Neuronal stem cell (in vitro differentiated cells): ENCODE measurements at regions not wholly inside any gene's neighbourhood (a gene's known extent, or its start where the extent isn't known, plus 50 kb on each side); places are given as distances from the start of the nearest gene placed in this dataset.

ENCODE experiments used
- DNase-seq: peaks from one replicate; pipeline ENCODE4 v3.0.0-alpha.2; 2013; ENCODE audit warnings: low spot score
- H2AFZ ChIP-seq: one replicate; pipeline ENCODE4 v1.6.1; 2013; ENCODE audit warnings: mild to moderate bottlenecking, low read length, inconsistent platforms
- H2AK5ac ChIP-seq: 2 replicates; pipeline ENCODE4 v1.6.1; 2013; ENCODE audit warnings: low read depth, mild to moderate bottlenecking, inconsistent platforms, low read length, moderate library complexity, mixed read lengths
- H2BK120ac ChIP-seq: 2 replicates; pipeline ENCODE4 v1.6.1; 2013; ENCODE audit warnings: low read depth, mild to moderate bottlenecking, inconsistent platforms, low read length, moderate library complexity, mixed read lengths
- H2BK12ac ChIP-seq: one replicate; pipeline ENCODE4 v1.6.1; 2013; ENCODE audit warnings: low read length, inconsistent platforms
- H2BK15ac ChIP-seq: 2 replicates; pipeline ENCODE4 v1.6.1; 2013; ENCODE audit warnings: mild to moderate bottlenecking, low read length, inconsistent platforms, mixed read lengths
- H2BK5ac ChIP-seq: one replicate; pipeline ENCODE4 v1.6.1; 2013; ENCODE audit warnings: inconsistent platforms, mild to moderate bottlenecking, low read length, moderate library complexity
- H3K14ac ChIP-seq: one replicate; pipeline ENCODE4 v1.6.1; 2013; ENCODE audit warnings: low read length, inconsistent platforms
- H3K18ac ChIP-seq: 2 replicates; pipeline ENCODE4 v1.6.1; 2013; ENCODE audit warnings: low read length, inconsistent platforms
- H3K23ac ChIP-seq: 2 replicates; pipeline ENCODE4 v1.6.1; 2013; ENCODE audit warnings: low read depth, mild to moderate bottlenecking, mixed read lengths, low read length, inconsistent platforms; ENCODE audit not compliant: poor library complexity
- H3K27ac ChIP-seq: replicated peaks from 3 replicates; pipeline ENCODE4 v1.5.1; 2013; ENCODE audit warnings: low read length, inconsistent platforms
- H3K27me3 ChIP-seq, 3 experiments: 2 replicates each; pipeline ENCODE4 v1.6.1; 2013; ENCODE audit warnings: low read length in 3 of 3, mild to moderate bottlenecking in 2 of 3, inconsistent platforms in 1 of 3, low read depth in 1 of 3, mixed read lengths in 1 of 3, moderate library complexity in 1 of 3; ENCODE audit not compliant: control insufficient read depth in 3 of 3, insufficient read depth in 3 of 3
- H3K36me3 ChIP-seq, 2 donors: replicated peaks in 1 of 2; 2 replicates each; pipeline ENCODE4 v1.6.1; 2013; ENCODE audit warnings: low read length in 2 of 2; ENCODE audit not compliant: control insufficient read depth in 2 of 2, insufficient read depth in 2 of 2
- H3K4ac ChIP-seq: 2 replicates; pipeline ENCODE4 v1.6.1; 2013; ENCODE audit warnings: inconsistent platforms, mild to moderate bottlenecking, low read length, moderate library complexity
- H3K4me1 ChIP-seq, 2 donors: 1 replicate in 1 of 2; 2 replicates in 1 of 2; pipeline ENCODE4 v1.6.1; 2013; ENCODE audit warnings: low read length in 2 of 2, low read depth in 1 of 2; ENCODE audit not compliant: control insufficient read depth in 2 of 2, insufficient read depth in 1 of 2
- H3K4me2 ChIP-seq: one replicate; pipeline ENCODE4 v1.6.1; 2013; ENCODE audit warnings: mild to moderate bottlenecking, low read length, inconsistent platforms; ENCODE audit not compliant: insufficient read depth, poor library complexity, severe bottlenecking
- H3K4me3 ChIP-seq, 2 donors: 2 replicates each; pipeline ENCODE4 v1.5.1; 2013; ENCODE audit warnings: low read length in 2 of 2, mild to moderate bottlenecking in 2 of 2, inconsistent platforms in 1 of 2, moderate library complexity in 1 of 2
- H3K79me1 ChIP-seq: one replicate; pipeline ENCODE4 v1.6.1; 2013; ENCODE audit warnings: low read depth, mild to moderate bottlenecking, inconsistent platforms, low read length, moderate library complexity
- H3K9ac ChIP-seq: one replicate; pipeline ENCODE4 v1.6.1; 2013; ENCODE audit warnings: mild to moderate bottlenecking, low read depth, low read length, inconsistent platforms; ENCODE audit not compliant: poor library complexity
- H3K9me3 ChIP-seq, 2 donors: replicated peaks in 1 of 2; 2 replicates each; pipeline versions ENCODE3 to v1.6.1; 2013; ENCODE audit warnings: low read length in 2 of 2, mild to moderate bottlenecking in 2 of 2, inconsistent platforms in 1 of 2, low read depth in 1 of 2, mixed read lengths in 1 of 2, moderate library complexity in 1 of 2; ENCODE audit not compliant: control insufficient read depth in 2 of 2, insufficient read depth in 1 of 2
- H4K8ac ChIP-seq: one replicate; pipeline ENCODE4 v1.6.1; 2013; ENCODE audit warnings: low read depth, mild to moderate bottlenecking, inconsistent platforms, low read length, moderate library complexity
- H4K91ac ChIP-seq: one replicate; pipeline ENCODE4 v1.6.1; 2013; ENCODE audit warnings: low read length, low read depth, mild to moderate bottlenecking, inconsistent platforms; ENCODE audit not compliant: poor library complexity
- WGBS, 2 donors: extraction: QIAGEN DNeasy Blood & Tissue Kit; methylation state at CpG; one replicate each; pipeline ENCODE4 v1.1.7; 2013; ENCODE audit warnings: missing lambda C conversion rate in 2 of 2, mixed read lengths in 1 of 2; ENCODE audit not compliant: insufficient read length in 2 of 2, insufficient replicate concordance in 1 of 2; ENCODE audit errors: extremely low coverage in 2 of 2; 5-methylcytosine and 5-hydroxymethylcytosine counted together

DNA sequence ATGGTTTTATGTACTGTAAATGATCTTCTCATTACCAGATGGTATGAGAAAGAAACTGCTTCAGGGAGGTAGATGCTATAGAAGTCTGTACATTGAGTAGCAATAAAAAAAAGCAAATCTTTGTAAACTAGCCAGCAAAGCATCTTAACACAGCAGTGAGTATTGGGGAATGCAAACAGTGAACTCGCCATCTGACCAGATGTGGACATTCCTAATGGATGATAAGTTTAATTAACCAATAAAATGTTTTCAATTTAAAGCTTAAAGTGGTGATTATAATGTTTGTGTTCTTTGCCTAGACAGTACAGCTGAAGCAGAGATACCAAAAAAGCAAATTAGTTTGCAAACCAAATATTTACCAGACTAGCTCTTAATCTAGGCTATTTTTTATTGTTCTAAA is 1144.2 kb downstream of the FAT4 start:
- WGBS, 2 donors: no CpG with 5 or more reads among the region's 1 CpG

DNA sequence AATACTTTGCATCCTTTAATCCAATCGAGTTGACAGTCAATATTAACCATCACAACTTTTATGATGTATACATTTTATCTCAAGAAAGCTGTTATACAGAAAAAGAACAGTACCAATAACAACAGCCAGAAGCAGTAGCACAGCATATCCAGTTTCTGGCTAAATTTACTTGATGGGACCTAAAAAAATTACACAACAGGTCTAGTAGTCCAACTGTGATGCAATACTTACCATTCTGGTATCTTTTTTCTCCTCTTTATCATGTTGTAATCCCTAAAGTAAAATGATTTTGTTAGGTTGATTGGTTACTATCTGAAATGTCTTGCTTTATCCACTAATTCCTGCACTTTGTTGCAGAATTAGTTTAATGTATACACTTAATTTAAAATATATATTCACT is 1150.6 kb downstream of the FAT4 start:
- H3K79me1 ChIP-seq: no peaks in the 10 kb centered on the region
- no peak overlapping the region for H2AFZ ChIP-seq
- H3K27ac ChIP-seq: no peak overlapping the region
- H2AK5ac ChIP-seq: no peak overlapping the region
- H2BK120ac ChIP-seq: no peak overlapping the region
- H2BK5ac ChIP-seq: no peak overlapping the region
- no peak overlapping the region for H3K18ac ChIP-seq
- H3K4me1 ChIP-seq: no peaks in the 10 kb centered on the region
- H4K8ac ChIP-seq: no peak overlapping the region
- WGBS, 2 donors: no CpG with 5 or more reads among the region's 1 CpG
- DNase-seq: no peak
- no peak overlapping the region for H3K4me2 ChIP-seq
- no peaks in the 10 kb centered on the region for H3K36me3 ChIP-seq
- no peak overlapping the region for H3K23ac ChIP-seq
- H2BK12ac ChIP-seq: no peak overlapping the region
- H3K9me3 ChIP-seq: no peaks in the 10 kb centered on the region
- no peak overlapping the region for H3K9ac ChIP-seq
- H3K4ac ChIP-seq: no peak overlapping the region
- no peak overlapping the region for H3K14ac ChIP-seq
- H4K91ac ChIP-seq: no peak overlapping the region
- H3K27me3 ChIP-seq: no peaks in the 10 kb centered on the region
- no peak overlapping the region for H3K4me3 ChIP-seq
- no peak overlapping the region for H2BK15ac ChIP-seq

More for the DNA sequence above, 1144.2 kb downstream of the FAT4 start:
- Histone ChIP-seq H2BK12ac (no peak overlapping the region), H4K8ac (no peak overlapping the region), H3K9me3 (no peaks in the 10 kb centered on the region), H3K36me3 (no peaks in the 10 kb centered on the region), H2AK5ac (no peak overlapping the region), H3K9ac (no peak overlapping the region), H2AFZ (no peak overlapping the region), H3K18ac (no peak overlapping the region), H3K4ac (no peak overlapping the region), H3K23ac (no peak overlapping the region), H3K4me2 (no peak overlapping the region), H3K27ac (no peak overlapping the region), H2BK120ac (no peak overlapping the region), H3K14ac (no peak overlapping the region), H3K79me1 (no peaks in the 10 kb centered on the region), H3K27me3 (no peaks in the 10 kb centered on the region), H3K4me1 (no peaks in the 10 kb centered on the region), H2BK15ac (no peak overlapping the region), H4K91ac (no peak overlapping the region), H2BK5ac (no peak overlapping the region), H3K4me3 (no peak overlapping the region)
- no peak for DNase-seq

DNA sequence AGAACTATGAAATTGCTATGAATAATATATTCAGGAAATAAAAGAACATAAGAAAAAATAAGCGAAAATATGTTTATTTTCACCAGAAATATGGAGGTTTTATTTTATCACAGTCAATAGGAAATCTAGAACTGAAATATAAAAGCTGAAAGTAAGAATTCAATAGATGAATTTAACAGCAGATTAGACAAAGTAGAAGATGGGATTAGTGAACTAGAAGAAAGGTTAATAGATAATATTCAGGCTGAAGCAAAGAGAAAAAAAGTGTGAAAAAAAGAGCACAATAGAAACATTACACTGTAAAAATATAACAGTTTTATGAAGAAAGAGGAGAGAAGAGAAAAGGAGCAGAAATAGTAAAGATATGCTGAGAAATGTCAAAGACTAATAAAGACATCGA is 1152.1 kb downstream of the FAT4 start:
- Histone ChIP-seq H2BK15ac (no peak overlapping the region), H3K14ac (no peak overlapping the region), H3K4me3 (no peak overlapping the region), H3K27me3 (no peaks in the 10 kb centered on the region), H3K4ac (no peak overlapping the region), H3K9me3 (no peaks in the 10 kb centered on the region), H3K36me3 (no peaks in the 10 kb centered on the region), H3K18ac (no peak overlapping the region), H3K79me1 (no peaks in the 10 kb centered on the region), H3K23ac (no peak overlapping the region), H2BK5ac (no peak overlapping the region), H3K4me1 (no peaks in the 10 kb centered on the region), H3K27ac (no peak overlapping the region), H2BK120ac (no peak overlapping the region), H4K91ac (no peak overlapping the region), H3K4me2 (no peak overlapping the region), H4K8ac (no peak overlapping the region), H2AFZ (no peak overlapping the region), H2AK5ac (no peak overlapping the region), H2BK12ac (no peak overlapping the region), H3K9ac (no peak overlapping the region)
- DNase-seq: no peak
- no CpG with 5 or more reads among the region's 2 CpGs for WGBS, 2 donors

GRCh38 chr4:126468144-126468543 is 1153.4 kb downstream of the FAT4 start:
- Histone ChIP-seq H3K79me1 (no peaks in the 10 kb centered on the region), H3K27me3 (no peaks in the 10 kb centered on the region), H2BK5ac (no peak overlapping the region), H3K27ac (no peak overlapping the region), H3K23ac (no peak overlapping the region), H2BK12ac (no peak overlapping the region), H2AK5ac (no peak overlapping the region), H2BK15ac (no peak overlapping the region), H3K9me3 (no peaks in the 10 kb centered on the region), H4K8ac (no peak overlapping the region), H3K14ac (no peak overlapping the region), H3K36me3 (no peaks in the 10 kb centered on the region), H3K9ac (no peak overlapping the region), H3K18ac (no peak overlapping the region), H3K4me3 (no peak overlapping the region), H3K4ac (no peak overlapping the region), H4K91ac (no peak overlapping the region), H2BK120ac (no peak overlapping the region), H3K4me1 (no peaks in the 10 kb centered on the region), H2AFZ (no peak overlapping the region), H3K4me2 (no peak overlapping the region)
- no CpG with 5 or more reads among the region's 1 CpG for WGBS, 2 donors
- no peak for DNase-seq
